HG03139 (cell line): ENCODE measurements at regions not wholly inside any gene's neighbourhood (a gene's known extent, or its start where the extent isn't known, plus 50 kb on each side); places are given as distances from the start of the nearest gene placed in this dataset.

Experiments used
- ATAC-seq: cut with Tn5 transposase; IDR thresholded peaks from one replicate; pipeline ENCODE4 v1.9.1; 2021; ENCODE audit not compliant: unreplicated experiment

DNA sequence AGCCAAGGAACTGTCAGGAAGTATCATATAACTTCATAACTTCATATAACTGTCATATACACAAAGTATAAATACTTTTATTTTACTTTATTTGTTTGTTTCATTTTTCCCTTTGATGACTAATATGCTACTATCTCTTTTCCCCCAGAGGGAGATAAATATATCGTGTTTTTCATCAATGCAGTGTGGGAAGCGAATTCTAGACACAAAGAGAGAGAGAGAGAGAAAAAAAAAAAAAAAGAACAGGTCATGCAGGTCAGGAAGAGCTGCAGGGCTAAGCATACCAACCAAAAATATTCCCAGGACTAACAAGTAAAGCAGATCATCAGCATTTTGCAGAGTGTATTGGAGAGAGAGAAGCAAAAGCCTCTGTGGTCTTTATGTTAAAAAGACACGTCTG, 1849.2 kb downstream of the STIM2 start:
- ATAC-seq: no peak

DNA sequence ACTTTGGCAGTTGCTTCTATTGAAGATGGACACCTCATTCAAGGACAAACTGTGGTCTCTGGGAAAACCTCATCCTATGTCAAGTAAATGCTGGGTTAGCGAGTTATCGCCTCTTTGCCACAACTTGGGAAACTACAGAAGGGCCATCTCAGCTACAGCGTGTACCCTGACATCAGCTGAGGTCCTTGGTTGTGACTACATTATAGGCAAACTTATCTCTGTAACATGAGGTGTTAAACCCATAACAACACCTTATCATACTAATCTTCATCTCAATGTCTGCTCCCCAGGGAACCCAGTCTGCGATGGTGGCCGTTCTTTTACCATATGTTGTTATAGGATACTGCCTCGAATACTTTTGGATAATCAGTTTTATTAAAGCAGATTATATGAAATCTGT, 1862.7 kb downstream of the STIM2 start:
- no peak for ATAC-seq

DNA sequence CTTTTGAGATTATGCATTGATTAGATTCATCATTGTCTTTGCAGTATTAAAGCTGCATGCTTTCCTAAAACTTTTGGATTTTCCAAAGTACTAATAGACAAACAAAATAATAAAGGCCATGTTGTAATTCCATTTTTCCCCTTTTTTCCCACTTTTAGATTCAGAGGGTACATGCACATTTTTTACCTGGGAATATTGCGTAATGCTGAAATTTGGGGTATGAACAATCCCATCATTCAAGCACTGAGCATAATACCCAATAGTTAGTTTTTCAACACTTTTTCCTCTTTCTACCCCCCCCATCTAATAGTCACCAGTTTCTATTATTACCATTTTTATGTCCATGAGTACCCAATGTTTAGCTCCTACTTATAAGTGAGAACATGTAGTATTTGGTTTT, 1863.6 kb downstream of the STIM2 start:
- ATAC-seq: no peak

DNA sequence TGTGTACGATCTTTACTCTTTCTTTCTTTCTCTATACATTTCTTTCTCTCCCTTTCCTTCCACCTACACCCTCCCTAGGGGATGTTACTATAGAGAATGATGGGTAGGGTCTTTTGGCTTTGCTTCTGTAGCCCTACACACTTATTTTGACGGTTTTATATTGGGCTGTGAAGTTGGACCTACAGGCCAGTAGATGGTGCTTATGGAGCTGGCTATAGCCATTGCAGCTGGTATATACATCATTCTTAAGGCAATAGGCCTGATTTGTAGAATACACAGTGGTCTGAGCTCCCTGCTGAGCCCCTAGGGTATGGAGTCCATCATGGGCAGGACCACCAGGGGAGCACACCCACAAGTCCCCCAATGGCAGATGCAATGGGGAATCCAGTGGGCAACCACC, 1869.7 kb downstream of the STIM2 start:
- ATAC-seq: no peak

DNA sequence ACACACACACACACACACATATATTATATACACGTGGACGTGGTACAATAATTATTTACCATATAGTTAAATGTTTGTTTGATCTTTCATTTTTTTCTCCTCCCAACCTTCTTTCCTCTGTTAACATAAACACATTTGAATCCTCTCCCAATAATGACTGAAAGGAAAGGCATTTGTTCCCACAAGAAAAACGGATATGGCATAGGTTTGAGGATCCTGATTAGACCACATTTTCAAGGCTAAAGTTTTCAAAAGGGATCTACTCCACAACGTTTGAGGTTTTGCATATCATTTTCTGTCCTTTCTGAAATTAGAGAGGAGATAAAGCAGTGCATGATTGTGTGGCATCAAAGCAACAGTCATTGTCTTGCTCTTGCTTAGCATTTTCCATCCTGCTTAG, 1883.4 kb downstream of the STIM2 start:
- no peak for ATAC-seq

DNA sequence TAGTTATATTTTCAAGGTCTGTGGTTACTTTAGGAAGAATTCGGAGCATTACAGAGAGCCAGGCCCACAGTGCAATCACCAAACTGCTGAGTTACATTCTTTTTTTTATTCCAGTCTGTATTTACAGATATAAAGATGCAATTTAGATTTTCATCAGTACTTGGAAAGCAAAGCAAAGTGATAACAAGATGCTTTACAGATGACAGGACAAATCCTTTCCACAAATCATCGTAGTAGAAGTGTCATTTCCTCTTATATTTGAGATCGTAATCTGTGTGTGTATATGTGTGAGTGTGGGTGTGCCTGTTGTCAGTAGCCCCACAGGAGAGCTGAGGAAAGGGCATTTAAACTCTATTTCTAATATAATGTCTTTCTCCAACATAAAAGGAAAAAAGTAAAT, 1893.7 kb downstream of the STIM2 start:
- no peak for ATAC-seq

DNA sequence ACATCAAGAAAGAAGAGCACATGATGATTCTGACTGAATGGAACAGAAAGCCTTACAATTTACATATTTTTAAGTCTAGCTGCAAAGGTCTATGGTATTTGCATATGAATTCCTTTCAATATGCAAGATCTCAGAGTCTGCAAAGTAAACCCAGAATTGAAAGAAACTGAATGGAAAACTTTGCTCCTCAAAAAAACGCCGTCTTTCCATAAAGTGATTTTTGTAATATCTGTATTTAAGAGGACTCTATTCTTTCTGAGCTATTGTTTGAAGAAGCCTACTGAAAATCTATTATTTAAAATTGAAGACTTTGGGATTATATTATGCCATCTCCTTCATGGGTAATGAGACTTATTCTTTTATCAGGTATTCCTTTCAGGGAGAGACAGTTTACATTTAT, 1894.4 kb downstream of the STIM2 start:
- ATAC-seq: no peak

DNA sequence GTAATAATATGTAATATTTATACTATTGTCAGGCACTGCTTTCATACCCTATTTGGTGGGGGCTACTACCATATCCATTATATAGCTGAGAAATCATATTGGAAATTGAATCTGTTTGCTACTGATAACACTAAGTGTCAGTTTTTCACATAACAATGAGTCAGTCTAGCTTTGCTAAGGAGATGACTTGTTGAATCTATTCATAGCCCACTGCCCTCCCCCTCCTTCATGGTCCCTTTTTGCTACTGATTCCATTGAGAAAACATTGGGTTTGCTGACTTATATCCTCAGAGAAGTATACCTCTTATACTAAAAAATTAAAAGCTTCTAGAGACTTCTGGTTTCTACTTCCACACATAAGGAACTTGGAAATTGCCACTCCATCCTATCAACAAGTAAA, 1898.4 kb downstream of the STIM2 start:
- ATAC-seq: no peak

DNA sequence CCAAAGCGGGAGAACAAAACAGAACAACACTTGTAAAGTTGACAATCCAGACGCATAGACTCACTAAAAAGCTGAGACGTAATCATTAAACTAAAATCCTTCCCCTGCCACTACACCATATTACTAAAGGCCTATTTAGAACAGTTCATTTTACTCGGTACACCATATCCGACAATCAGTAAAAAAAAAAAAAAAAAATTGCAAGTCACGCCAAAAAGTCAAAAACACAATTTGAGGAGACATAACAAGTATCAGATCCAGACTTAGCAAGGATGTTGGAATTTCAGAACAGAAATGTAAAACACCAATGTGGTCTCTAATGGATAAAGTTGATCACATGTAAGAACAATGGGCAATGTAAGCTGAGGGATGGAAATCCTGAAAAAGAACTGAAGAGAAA, 1899.4 kb downstream of the STIM2 start:
- ATAC-seq: no peak

DNA sequence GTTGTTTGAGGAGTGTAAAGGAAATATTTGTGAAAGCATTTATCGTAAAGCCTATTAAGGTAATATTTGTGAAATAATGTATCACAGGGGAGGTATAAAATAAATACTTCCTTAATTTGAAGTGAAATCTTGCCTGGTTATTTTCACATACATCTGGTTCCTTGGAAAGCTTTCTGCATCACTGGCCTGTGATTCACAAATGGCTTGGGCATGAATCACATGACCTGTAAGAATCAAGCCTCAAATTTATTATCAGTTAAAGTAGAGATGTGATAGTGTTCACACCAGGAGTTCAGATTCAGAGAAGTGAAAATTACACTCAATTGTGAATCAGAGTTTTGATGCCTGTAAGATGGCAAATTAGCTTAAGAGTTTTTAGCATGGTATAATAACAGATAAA, 1911.4 kb downstream of the STIM2 start:
- ATAC-seq: no peak

DNA sequence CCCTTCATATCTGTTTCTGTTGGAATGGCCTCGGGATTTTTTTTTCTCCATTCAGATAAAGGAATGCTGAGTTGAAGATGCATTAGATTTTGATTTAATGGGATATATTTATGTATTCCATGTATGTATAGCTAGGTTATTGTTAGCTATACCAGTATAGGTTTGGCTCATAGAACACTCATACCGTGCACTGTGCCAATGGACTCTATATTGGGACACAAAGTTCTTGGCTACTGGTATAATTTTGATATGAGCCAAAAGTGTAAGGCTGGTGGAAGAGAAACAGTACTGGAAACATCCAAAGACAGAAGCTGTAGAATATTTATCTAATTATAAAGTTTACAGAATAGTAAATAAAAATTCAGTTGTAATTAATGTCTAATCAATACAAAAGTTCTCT, 1912.1 kb downstream of the STIM2 start:
- ATAC-seq: no peak

DNA sequence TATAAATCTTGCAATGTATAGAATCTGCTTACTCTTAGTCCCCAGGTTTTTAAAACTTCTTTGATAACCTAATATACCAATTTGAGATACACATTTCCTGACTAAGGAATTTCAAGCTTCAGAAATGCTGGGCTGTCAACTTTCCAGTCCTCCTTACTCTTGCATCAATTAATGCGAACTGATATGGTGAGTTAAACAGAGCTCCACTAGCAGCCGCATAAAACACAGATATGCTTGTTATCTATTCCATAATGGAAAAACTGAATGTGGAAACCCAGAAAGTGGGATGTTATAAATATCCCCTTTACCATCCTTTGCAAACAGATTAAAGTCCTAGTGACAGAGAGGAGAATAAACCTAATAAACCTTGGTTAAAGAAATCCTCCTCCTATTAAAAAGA, 1913.7 kb downstream of the STIM2 start:
- no peak for ATAC-seq

DNA sequence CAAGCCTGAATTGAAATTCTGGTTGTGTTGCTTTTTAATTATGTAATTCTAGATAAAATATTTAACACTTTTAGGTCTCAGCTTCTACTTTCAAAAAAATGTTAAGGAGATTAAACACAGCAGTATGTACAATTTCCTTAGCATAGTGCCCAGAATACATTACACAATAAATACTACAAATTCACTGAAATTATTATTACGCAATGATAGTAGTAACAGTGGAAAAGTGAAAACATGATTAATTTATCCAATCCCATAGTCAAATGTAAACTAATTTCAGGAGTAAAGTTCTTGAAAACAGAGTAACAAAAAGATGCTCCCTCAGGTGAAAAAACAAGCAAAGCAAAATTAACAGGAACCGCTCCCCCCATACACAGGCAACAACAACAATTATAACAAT, 1915.4 kb downstream of the STIM2 start:
- no peak for ATAC-seq

DNA sequence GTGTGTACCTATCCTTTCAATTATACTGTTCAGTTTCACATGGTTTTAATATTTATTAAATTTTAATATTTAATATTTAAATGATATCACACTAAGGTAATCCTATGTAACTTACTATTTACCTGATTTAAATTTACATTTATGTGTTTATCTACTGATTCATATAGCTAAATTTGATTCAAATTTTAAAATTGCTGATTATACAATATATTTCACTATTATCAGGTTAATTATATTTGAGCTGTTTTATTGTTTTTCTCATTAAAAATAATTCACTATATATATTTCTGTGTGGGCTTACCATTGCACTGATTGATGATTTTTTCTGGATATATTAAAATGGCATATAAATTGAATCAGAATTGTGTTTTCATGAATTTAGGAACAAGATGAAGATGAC, 1923.5 kb downstream of the STIM2 start:
- no peak for ATAC-seq

DNA sequence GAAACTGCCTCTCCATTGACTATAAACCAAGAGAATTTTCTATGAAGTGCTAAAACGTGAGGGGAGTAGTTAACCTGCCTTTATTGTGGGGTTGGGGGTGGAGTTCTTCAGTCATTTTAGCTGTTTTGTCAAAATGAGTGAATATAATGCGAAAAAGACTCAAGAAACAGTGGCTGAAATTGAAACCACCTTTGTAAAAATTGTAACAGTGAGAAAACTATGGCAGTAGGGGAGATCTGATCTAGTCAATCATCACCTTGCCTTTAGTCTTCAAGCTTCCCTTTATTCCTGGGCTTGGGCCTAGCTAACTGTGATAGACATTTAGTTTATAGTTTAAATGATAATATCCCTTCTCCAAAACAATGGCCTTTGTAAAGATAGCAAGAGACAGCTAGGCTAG, 1927.3 kb downstream of the STIM2 start:
- no peak for ATAC-seq

DNA sequence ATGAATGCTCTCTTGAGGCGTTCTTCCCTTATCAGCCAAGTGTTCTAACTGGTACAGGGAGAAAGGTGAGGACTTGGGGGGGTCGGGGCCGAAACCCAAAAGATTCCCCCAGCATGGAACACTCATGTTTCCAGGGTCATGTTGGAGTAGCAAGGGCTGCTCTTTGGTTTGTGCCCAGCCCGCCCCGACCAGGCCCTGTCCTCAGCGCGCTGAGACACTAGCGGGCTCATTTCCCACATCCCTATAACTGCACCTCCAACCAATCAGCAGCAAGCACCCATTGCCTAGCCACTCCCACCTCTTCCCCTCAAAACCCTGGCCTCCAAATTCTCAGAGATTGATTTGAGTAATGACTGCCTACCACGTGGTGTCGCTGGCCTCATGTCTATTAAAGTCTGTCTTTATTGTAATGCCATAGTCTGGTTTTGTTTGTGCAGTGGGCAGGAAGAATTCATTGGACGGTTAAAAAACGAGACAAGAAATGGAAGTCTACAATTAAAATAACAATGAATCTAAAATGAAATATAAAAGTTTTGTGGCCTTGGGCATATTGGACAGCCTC, 1928.4 kb downstream of the STIM2 start:
- no peak for ATAC-seq

DNA sequence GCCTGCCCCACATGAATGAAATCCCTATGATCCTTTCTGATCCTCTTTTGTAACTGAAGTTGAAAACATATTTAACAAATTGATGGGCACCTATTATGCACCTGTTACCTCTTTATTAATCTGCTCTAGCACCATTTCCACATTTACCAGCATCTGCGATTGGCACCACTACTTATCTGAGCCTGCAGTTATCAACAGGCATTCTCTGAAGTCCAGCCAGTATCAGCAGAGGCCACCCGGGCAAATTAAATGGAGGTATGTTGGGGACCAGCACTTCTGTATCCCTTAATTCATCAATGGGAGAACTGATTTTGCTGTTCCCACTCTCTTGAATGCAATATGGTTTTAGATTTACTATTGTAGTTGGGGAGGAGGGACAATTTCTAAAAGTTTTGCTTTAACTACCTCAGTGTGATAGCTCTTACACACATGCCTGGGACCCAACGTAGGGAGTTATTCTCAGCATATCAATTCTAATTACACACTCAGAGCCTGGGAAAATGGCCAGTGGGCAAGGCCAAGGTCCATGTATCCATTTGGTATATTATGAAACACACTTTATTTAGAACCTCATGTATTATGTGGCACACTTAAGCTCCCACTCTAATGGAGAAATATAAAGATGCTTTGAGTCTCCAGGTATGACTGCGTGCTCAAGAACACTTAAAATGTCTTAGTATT, 1927.1 kb upstream of the PCDH7 start:
- ATAC-seq: no peak

DNA sequence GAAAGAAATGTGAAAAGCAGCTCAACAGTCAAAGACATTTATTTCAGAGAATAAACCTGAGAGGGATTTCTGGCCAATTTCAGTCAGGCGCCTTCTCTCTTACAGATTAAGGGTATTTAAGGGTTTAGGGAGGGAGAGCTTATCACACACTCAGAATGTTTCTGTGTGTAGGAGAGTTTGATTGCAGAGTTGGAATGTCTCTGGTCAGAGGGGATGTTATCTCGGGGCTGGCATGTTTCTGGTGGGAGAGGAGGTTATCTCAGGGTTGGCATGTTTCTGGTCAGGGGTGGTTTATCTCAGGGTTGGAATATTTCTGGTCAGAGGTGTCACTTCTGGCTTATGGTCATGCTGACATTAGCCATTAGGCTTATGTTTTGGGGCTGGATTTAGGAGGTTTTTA, 1920.5 kb upstream of the PCDH7 start:
- ATAC-seq: no peak

DNA sequence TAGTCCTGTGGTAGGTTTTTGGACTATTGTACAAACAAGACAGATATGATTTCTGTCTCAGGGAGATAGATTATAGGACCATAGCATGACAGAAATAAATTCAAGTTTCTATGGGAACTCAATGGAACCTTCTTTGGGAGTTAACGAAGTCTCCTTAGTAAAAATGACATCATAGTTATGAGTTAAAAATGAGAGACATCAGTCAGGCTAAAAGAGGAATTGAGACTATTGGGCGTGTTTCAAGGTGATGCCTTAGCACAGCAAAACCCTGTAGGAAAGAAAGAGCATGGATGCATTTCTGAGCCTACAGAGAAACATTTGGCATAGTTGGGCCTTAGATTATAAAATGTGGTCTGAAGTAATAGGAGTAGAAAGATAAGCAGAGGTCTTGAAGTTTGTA, 1909.1 kb upstream of the PCDH7 start:
- ATAC-seq: no peak

DNA sequence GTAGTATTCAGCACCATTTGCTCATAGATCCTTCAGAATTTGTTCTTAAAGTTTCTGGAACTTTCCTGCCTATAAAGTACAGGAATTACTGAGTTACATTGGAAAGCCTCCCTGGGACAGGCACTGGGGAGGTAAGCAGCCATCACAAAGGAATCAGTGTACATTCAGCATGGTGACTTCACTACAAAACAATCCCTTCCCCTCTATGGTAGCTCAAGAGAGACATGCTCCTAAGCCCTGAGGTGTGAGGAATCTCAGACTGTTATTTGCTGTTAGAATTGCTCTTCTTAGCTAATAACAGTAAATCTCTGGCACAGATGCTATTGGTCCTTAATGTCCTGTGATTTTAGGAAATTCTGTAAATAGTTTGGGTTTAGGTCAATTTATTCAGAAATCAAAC, 1898.0 kb upstream of the PCDH7 start:
- no peak for ATAC-seq

DNA sequence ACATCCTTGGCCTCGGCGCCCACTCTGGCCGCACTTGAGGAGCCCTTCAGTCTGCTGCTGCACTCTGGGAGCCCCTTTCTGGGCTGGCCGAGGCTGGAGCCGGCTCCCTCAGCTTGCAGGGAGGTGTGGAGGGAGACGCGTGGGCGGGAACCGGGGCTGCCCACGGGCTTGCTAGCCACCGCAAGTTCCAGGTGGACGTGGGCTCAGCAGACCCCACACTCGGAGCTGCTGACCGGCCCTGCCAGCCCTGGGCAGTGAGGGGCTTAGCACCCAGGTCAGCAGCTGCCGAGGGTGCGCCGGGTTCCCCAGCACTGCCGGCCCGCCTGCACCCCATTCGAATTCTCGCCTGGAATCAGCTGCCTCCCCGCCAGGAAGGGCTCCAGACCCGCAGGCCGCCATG, 1892.3 kb upstream of the PCDH7 start:
- no peak for ATAC-seq

DNA sequence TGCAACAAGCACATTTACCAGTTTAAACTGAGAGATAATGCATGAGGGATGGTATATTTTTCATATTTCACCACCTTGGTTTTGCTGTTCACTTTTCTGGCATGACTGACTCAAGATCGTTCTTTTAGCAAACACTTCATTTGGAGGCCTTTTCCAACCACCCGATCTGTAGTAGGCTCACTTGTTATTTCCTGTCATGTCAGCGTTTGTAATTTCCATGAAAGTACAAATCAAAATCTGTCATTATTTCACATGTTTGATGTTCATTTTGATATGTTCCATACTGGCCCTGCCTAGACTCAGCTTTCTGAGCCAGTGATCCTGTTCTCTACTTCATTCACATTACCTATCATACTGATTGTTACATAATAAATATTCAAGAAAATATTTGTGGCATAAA, 1888.3 kb upstream of the PCDH7 start:
- ATAC-seq: no peak

DNA sequence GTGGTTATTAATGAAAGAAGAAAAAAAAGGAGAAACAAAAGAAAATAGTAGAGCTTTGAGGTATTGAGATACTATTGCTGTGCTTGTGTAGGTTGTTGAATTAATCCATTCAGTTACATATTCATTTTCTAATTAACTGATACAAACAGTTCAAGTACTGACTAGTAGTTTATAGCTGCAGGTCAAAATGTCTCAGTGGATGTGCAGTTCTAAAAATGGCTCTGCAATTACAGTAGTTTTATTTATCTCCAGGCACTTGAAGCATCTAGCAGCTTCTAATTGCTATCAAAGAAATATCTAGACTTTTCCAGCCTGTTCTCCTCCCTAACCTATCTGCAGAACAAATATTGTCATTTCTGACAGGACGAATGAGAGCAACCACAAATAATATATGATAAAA, 1887.7 kb upstream of the PCDH7 start:
- no peak for ATAC-seq
